ENCODE measurements at regions not wholly inside any gene's neighbourhood (a gene's known extent, or its start where the extent isn't known, plus 50 kb on each side); places are given as distances from the start of the nearest gene placed in this dataset.
"Not testable (repeated sequence)": the region's sequence is repeated elsewhere in the genome, so short reads cannot be mapped to it uniquely, and the experiment has no call there.

DNA sequence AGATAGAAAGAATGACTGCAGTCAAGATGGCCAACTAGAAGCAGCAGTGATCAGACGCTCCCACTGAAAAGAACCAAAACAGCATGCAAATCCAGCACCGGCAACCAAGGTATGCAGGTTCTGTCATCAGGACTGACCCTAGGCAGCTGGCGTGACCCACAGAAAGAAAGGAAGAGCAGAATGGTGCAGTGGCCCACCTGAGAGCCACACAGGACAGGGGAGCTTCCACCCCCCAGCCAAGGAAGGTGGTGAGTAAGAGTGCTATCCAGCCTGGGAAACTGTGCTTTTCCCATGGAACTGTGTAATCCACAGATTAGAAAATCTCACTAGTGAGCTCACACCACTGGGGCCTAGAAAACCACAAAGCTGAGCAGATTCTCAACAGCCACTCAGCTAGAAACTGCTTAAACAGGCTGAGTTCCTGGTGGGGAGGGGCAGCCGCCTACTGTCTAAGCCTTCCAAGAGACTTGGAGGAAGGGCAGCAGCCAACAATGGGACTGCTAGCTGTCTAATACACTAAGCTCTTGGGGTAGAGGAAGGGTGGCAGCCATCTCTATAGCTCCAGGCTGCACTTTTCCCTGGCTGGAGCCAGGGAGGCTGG lies 127.9 kb downstream of the EVA1A start:
- peak; percentile 79 for DNase-seq

DNA sequence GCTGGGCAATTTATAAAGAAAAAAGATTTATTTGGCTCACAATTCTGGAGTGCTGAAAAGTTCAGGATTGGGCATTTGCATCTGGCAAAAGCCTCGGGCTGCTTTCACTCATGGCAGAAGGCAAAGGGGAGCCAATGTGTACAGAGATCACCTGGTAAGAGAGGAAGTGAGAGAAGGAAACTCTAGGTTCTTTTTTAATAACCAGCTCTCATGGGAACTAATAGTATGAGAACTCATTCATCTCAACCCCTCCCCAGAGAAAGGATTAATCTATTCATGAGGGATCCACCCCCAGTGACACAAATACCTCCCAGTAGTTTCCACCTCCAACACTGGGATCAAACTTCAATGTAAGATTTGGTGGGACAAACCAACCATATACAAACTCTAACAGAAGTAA lies 129.0 kb downstream of the EVA1A start:
- peak; percentile 7 for DNase-seq

GRCh38 chr2:75431276-75431675 lies 129.5 kb downstream of the EVA1A start:
- DNase-seq: peak; percentile 12

- DNase-seq: peak; percentile 88
Measured at GRCh38 chr2:75430449-75430848, 130.3 kb downstream of the EVA1A start.

DNA sequence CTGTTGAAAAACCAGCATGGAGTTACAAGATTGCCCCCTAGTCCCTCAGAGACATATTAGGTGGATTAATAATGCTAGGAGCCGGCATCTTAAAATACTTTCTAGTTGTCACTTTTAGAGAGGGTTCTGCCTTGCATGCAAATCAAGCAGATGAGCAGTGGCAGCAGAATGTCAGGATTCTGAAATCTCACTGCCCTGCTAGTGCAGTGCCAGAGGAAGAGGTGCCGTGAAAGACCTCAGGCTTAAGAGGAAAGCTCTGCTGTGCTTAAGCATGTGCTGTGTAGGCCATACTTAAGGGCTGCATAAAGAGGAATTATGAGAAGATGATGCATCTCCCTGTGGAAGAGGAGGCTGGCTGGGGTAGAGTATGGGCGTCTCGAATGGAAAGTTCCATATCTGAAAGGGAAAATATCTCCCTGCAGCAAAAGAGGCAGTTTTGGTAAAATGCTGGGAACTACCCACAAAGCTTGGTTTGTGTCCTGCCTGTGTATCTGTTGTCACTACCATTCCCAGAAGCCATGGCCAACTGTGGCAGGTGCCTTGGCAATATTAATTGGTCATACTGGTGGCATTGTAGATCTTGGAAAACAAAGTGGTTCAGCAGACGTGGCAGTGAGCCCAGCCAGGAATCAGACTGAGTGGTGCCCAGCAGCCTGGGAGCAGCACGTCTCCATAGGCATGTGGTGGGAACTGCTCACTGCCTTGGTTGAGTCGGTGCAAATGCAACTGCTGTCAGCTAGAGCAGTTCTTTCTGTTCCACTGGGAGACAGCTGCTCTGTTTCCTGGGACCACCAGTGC lies 131.9 kb downstream of the EVA1A start:
- peak; percentile 44 for DNase-seq

- DNase-seq: no peak
Measured at GRCh38 chr2:75428060-75428459, 132.7 kb downstream of the EVA1A start.

DNA sequence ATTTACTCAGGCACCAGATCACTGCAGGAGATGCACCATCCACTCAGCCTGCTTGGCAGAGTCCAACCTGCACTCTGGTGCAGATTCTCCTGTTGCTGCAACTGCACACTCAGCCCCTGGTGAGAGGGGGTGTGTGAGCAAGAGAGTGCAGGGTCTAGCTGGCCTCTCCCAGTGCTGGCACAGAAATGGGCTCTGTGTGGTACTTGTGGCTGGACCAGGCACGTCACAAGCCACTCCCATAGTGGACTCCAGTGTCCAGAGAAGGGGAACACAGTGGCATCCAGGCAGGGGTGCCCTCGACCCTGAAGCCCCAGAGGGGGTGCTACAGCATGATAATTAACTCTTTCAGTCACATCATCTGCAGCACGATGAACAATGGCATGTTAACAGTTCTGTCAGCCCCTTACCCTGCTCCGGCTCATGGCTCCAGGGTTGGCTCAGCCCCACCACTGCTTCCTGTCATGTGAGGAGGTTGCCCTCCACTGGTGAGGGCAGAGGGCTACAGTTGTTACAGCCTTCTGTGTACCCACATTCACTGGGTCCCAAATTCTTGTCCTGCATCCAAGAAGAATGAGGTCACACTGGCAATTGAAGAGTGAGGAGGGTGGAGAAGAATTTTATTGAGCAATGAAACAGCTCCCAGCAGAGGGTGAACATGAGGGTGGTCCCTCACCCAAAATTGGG lies 135.7 kb downstream of the EVA1A start:
- DNase-seq: no peak

DNA sequence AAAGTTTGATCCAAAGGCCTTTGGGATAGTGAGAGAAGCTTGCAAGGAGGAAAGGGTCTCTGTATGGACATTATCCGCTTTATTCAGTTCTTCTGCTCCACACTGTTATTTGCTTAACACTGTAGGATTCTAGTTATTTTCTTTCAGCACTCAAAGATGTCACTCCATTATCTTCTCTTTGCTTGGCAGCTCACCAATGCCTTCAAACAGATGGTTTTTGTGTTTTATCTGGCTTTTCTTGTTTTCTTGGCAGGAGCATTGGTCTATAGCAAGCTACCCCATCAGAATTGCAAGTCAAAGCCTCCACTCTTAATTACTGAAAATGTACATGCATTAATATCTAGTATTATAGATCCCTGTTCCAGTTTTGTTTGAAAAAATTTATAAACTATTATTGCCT lies 138.8 kb downstream of the EVA1A start:
- no peak for DNase-seq

DNA sequence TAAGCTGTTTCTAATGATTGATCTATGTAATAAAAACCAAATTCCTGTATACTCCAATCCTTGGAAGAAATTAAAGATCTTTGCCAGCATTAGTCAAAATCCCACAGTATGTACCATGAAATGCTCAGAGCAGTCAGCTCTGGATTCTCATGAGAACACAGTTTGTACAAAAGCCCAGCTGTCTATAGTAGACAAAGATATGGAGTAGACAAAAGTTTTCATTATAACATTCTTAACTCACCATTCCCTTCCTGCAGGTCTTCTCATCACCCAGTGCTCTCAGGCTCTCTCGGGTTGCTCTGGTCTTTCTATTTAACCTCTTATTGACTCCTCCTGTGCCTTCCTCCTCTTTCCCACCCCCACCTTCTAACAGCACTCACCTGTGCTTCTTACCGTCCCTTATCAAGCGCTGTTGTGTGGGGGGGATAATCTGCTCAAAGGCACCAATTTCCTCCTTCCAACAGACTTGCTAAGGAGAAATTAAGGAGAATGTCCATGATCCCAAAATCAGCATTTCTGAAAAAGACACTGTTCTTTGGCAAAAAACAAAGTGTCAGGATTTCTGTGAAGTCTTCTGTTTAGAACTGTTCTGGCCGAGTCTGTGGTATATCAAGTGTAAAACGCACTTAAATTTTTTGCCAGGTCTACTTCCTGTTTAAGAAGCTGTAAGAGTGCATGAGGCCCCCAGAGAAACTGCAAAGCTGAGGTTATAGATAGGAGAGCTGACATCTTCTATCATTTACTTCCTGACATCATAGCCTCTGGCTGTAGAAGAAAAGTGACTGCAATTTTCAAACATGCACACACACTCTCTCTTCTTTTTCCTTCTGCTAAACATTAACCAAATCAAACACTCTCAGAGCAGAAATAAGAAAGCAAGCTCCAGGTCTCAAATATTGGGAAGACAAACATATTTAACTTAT lies 144.1 kb downstream of the EVA1A start:
- DNase-seq: no peak

DNA sequence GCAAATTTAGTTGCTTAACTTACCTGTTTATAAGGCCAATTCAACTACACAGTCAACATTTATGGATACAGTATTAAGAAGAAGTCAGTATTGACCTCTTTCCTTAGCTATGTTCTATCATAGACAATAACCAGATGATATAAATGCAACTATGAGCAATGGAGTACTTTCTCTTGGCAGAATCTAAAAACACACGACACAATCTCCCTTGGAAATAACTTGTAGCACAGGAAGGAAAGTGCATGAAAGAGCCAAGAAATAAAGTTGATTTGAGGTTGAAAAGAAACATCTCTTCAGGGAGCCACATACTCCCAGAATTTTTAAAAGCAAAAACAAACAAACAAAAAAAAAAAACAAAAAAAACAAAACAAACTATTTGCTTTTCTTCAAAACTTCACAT lies 145.0 kb downstream of the EVA1A start:
- DNase-seq: no peak

DNA sequence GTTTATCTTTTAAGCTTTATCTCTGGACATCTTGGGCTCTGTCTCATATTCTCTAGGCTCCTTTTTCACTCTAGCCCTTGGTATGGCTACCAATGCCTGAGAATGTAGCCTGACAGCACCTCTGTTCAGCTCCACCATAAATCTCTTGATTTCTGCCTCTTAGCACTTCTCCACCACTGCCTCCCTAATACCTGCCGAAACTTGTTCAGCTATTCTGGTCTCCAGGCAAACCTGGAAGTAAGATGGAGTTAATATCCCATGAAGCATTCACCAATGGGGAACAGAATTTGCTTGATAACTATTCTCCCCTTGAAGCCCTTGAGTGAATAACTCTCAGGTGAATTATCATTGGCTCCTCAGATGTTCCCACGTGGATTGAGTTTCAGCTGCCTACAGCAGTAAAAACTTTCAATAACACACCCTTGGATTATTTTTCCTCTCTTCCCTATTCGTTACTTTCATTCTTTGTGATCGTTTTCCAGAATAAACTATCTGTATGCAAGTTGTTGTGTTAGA lies 145.6 kb downstream of the EVA1A start:
- no peak for DNase-seq

DNA sequence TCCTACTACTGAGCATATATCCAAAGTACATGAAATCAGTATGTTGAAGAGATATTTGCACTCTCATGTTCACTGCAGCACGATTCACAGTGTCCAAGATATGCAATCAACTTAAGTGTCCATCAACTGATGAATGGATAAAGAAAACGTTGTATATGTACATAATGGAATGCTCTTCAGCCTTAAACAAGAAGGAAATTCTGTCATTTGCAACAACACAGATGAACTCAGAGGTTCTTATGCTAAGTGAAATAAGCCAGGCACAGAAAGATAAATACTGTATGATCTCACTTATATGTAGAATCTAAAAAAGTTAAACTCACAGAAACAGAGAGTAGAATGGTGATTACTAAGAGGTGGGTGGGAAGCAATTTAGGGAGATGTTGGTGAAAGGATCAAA lies 149.2 kb downstream of the EVA1A start:
- DNase-seq: no peak

- DNase-seq: no peak
Measured at GRCh38 chr2:75410702-75411101, 150.0 kb downstream of the EVA1A start.

GRCh38 chr2:75408771-75409170 lies 152.0 kb downstream of the EVA1A start:
- no peak for DNase-seq

DNA sequence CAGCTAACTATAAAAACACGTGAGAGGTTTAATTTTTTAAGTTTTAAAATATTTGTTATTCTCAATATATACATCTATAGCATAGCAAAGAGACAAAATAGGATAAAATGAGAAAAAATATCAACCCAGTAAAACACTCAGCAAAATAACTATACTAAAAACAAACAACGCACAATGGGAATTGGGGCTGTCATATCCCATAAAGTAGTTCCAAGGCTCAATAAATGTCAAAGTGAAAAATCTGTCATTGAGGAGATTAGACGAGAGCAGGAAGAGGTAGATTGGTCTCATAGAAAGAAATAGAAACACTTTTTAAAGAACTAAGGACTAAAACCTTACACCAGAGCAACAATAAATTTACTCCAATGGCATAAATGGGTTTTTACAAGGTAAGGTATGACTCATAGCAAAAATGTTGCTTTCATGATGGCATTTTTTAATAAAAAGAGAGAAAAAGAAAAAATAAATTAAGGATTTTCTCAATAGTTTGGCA lies 153.7 kb downstream of the EVA1A start:
- DNase-seq: no peak

GRCh38 chr2:75406131-75406581 lies 154.6 kb downstream of the EVA1A start:
- DNase-seq: no peak

GRCh38 chr2:75405000-75405399 lies 155.7 kb downstream of the EVA1A start:
- DNase-seq: no peak

- peak; percentile 73 for DNase-seq
Measured at GRCh38 chr2:75403991-75404428, 156.7 kb downstream of the EVA1A start.

GRCh38 chr2:75396314-75396713 lies 164.4 kb downstream of the EVA1A start:
- no peak for DNase-seq

DNA sequence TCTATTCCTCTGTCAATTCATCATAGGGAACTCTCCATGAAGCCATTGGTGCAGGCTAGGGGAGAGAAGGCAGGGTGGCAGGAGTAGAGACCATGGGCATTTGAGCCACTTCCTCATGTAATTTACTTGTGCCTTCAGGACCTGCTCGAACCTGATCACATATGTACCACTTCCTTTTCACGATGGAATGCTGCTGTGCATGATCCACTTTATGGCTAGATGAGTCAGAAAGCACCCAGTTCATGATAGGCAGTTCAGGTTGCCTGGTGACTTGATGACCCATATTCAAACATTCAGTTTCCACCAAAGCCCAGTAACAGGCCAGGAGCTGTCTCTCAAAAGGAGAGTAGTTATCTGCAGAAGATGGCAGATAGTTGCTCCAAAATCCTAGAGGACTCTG lies 166.0 kb downstream of the EVA1A start:
- not testable (repeated sequence) for DNase-seq

GRCh38 chr2:75390169-75390568 lies 170.6 kb downstream of the EVA1A start:
- no peak for DNase-seq

GRCh38 chr2:75389271-75389670 lies 171.5 kb downstream of the EVA1A start:
- no peak for DNase-seq

Data from NCI-H82 (cell line).